ENCODE measurements at regions not wholly inside any gene's neighbourhood (a gene's known extent, or its start where the extent isn't known, plus 50 kb on each side); places are given as distances from the start of the nearest gene placed in this dataset.

GRCh38 chr4:152011469-152011868 lies 250.7 kb upstream of the GATB start:
- Histone ChIP-seq H3K9ac (ENCODE audit: low read length) (no peak overlapping the region), H2AFZ (ENCODE audit: low read length) (no peak overlapping the region), H4K20me1 (ENCODE audit: insufficient read depth, low read length) (no peaks in the 10 kb centered on the region), H3K9me3 (replicated peaks; ENCODE audit: insufficient read depth, low read length) (no peaks in the 10 kb centered on the region), H3K4me3 (ENCODE audit: low read length) (no peak overlapping the region), H3K27ac (ENCODE audit: low read length) (no peak overlapping the region), H3F3A (ENCODE audit: insufficient read depth, low read length) (no peaks in the 10 kb centered on the region), H3K36me3 (replicated peaks; ENCODE audit: insufficient read depth, low read length) (no peaks in the 10 kb centered on the region), H3K79me2 (ENCODE audit: low read length) (no peaks in the 10 kb centered on the region), H3K4me1 (ENCODE audit: low read length) (peaks cover 27% of the 10 kb centered on the region), H3K27me3 (replicated peaks; ENCODE audit: insufficient read depth, low read length) (no peaks in the 10 kb centered on the region), H3K9me2 (replicated peaks; ENCODE audit: insufficient read depth, low read length) (no peaks in the 10 kb centered on the region), H3K4me2 (ENCODE audit: low read depth, low read length) (no peak overlapping the region)
- TF ChIP-seq EZH2phosphoT487 (IDR thresholded peaks at IDR 0.05; ENCODE audit: low read length) = no peak
- no peak for TF ChIP-seq CTCF (IDR thresholded peaks at IDR 0.05; ENCODE audit: low read length)
- no peak for TF ChIP-seq EZH2 (optimal IDR thresholded peaks at IDR 0.05; ENCODE audit: low read depth, low read length)
- DNase-seq = no peak

GRCh38 chr4:152010710-152011079 lies 249.9 kb upstream of the GATB start:
- DNase-seq = no peak
- Histone ChIP-seq H3K27me3 (replicated peaks; ENCODE audit: insufficient read depth, low read length) (no peaks in the 10 kb centered on the region), H3K4me3 (ENCODE audit: low read length) (no peak overlapping the region), H3K4me2 (ENCODE audit: low read depth, low read length) (no peak overlapping the region), H3K79me2 (ENCODE audit: low read length) (no peaks in the 10 kb centered on the region), H3K9me3 (replicated peaks; ENCODE audit: insufficient read depth, low read length) (no peaks in the 10 kb centered on the region), H3F3A (ENCODE audit: insufficient read depth, low read length) (no peaks in the 10 kb centered on the region), H3K36me3 (replicated peaks; ENCODE audit: insufficient read depth, low read length) (no peaks in the 10 kb centered on the region), H3K4me1 (ENCODE audit: low read length) (peaks cover 27% of the 10 kb centered on the region), H3K9me2 (replicated peaks; ENCODE audit: insufficient read depth, low read length) (no peaks in the 10 kb centered on the region), H3K9ac (ENCODE audit: low read length) (no peak overlapping the region), H3K27ac (ENCODE audit: low read length) (no peak overlapping the region), H4K20me1 (ENCODE audit: insufficient read depth, low read length) (no peaks in the 10 kb centered on the region), H2AFZ (ENCODE audit: low read length) (no peak overlapping the region)
- no peak for TF ChIP-seq EZH2 (optimal IDR thresholded peaks at IDR 0.05; ENCODE audit: low read depth, low read length)
- TF ChIP-seq EZH2phosphoT487 (IDR thresholded peaks at IDR 0.05; ENCODE audit: low read length) = no peak
- no peak for TF ChIP-seq CTCF (IDR thresholded peaks at IDR 0.05; ENCODE audit: low read length)

- Histone ChIP-seq H3K4me2 (ENCODE audit: low read depth, low read length) (no peak overlapping the region), H3K36me3 (replicated peaks; ENCODE audit: insufficient read depth, low read length) (no peaks in the 10 kb centered on the region), H3F3A (ENCODE audit: insufficient read depth, low read length) (no peaks in the 10 kb centered on the region), H2AFZ (ENCODE audit: low read length) (no peak overlapping the region), H3K4me3 (ENCODE audit: low read length) (no peak overlapping the region), H3K27ac (ENCODE audit: low read length) (no peak overlapping the region), H3K79me2 (ENCODE audit: low read length) (no peaks in the 10 kb centered on the region), H3K9me2 (replicated peaks; ENCODE audit: insufficient read depth, low read length) (no peaks in the 10 kb centered on the region), H4K20me1 (ENCODE audit: insufficient read depth, low read length) (no peaks in the 10 kb centered on the region), H3K9me3 (replicated peaks; ENCODE audit: insufficient read depth, low read length) (no peaks in the 10 kb centered on the region), H3K4me1 (ENCODE audit: low read length) (peaks cover 23% of the 10 kb centered on the region), H3K9ac (ENCODE audit: low read length) (no peak overlapping the region), H3K27me3 (replicated peaks; ENCODE audit: insufficient read depth, low read length) (no peaks in the 10 kb centered on the region)
- no peak for TF ChIP-seq EZH2phosphoT487 (IDR thresholded peaks at IDR 0.05; ENCODE audit: low read length)
- TF ChIP-seq EZH2 (optimal IDR thresholded peaks at IDR 0.05; ENCODE audit: low read depth, low read length) = no peak
- no peak for TF ChIP-seq CTCF (IDR thresholded peaks at IDR 0.05; ENCODE audit: low read length)
- DNase-seq = no peak
These were observed 249.3 kb upstream of the GATB start for GRCh38 chr4:152009983-152010709.
